CD14-positive monocyte (primary cell): ENCODE measurements at regions not wholly inside any gene's neighbourhood (a gene's known extent, or its start where the extent isn't known, plus 50 kb on each side); places are given as distances from the start of the nearest gene placed in this dataset.

Experiments
- DNase-seq, 3 donors: peaks; one replicate each; pipeline ENCODE4 v3.0.0-alpha.2; 2011 to 2022
- H2AFZ ChIP-seq: 2 replicates; pipeline ENCODE4 v1.6.0; 2012; ENCODE audit warnings: mild to moderate bottlenecking, low read depth, low read length, inconsistent platforms; ENCODE audit not compliant: insufficient read depth, poor library complexity, severe bottlenecking
- H3K27ac ChIP-seq, 2 donors: 1 replicate in 1 of 2; 2 replicates in 1 of 2; pipeline ENCODE4 v1.5.1; 2012 to 2013; ENCODE audit warnings: low read length in 2 of 2, control low read depth in 1 of 2, inconsistent platforms in 1 of 2, low read depth in 1 of 2, mild to moderate bottlenecking in 1 of 2
- H3K27me3 ChIP-seq, 2 donors: one replicate each; pipeline versions ENCODE4 v1.6.0 to v1.6.1; 2011 to 2013; ENCODE audit warnings: low read length in 2 of 2; ENCODE audit not compliant: control insufficient read depth in 2 of 2, insufficient read depth in 2 of 2
- H3K36me3 ChIP-seq, 2 donors: replicated peaks in 1 of 2; 1 replicate in 1 of 2; 2 replicates in 1 of 2; pipeline versions ENCODE4 v1.5.1 to v1.6.1; 2012 to 2013; ENCODE audit warnings: low read length in 2 of 2, control low read depth in 1 of 2, inconsistent platforms in 1 of 2, mild to moderate bottlenecking in 1 of 2; ENCODE audit not compliant: insufficient read depth in 2 of 2, control insufficient read depth in 1 of 2
- H3K4me1 ChIP-seq, 2 donors: 1 replicate in 1 of 2; 2 replicates in 1 of 2; pipeline versions ENCODE4 v1.5.1 to v1.6.1; 2012 to 2013; ENCODE audit warnings: low read length in 2 of 2, control low read depth in 1 of 2, inconsistent platforms in 1 of 2, mild to moderate bottlenecking in 1 of 2, moderate library complexity in 1 of 2; ENCODE audit not compliant: insufficient read depth in 2 of 2, control insufficient read depth in 1 of 2
- H3K4me2 ChIP-seq: replicated peaks from 2 replicates; pipeline ENCODE3; 2012; ENCODE audit warnings: low read length, moderate library complexity, mild to moderate bottlenecking; ENCODE audit not compliant: poor library complexity, severe bottlenecking; ENCODE audit errors: extremely low read depth
- H3K4me3 ChIP-seq, 3 experiments: fragments of 200-600 bp in 1 of 3; sonication (generic) in 1 of 3; replicated peaks in 1 of 3; 1 replicate in 2 of 3; 2 replicates in 1 of 3; pipeline ENCODE4 v1.5.1; 2011 to 2013; ENCODE audit warnings: low read length in 3 of 3, mild to moderate bottlenecking in 3 of 3, control low read depth in 2 of 3, low read depth in 2 of 3, inconsistent platforms in 1 of 3, moderate library complexity in 1 of 3
- H3K79me2 ChIP-seq: 2 replicates; pipeline ENCODE4 v1.6.0; 2012; ENCODE audit warnings: mild to moderate bottlenecking, control low read depth, inconsistent platforms, low read length, moderate library complexity; ENCODE audit not compliant: insufficient read depth
- H3K9ac ChIP-seq: 2 replicates; pipeline ENCODE4 v1.6.0; 2017; ENCODE audit warnings: low read length, mild to moderate bottlenecking; ENCODE audit not compliant: insufficient read depth, poor library complexity, severe bottlenecking
- H3K9me3 ChIP-seq, 2 donors: replicated peaks in 1 of 2; 1 replicate in 1 of 2; 2 replicates in 1 of 2; pipeline versions ENCODE4 v1.5.1 to v1.6.1; 2012 to 2013; ENCODE audit warnings: low read length in 2 of 2, control low read depth in 1 of 2; ENCODE audit not compliant: control insufficient read depth in 1 of 2, insufficient read depth in 1 of 2
- H4K20me1 ChIP-seq: 2 replicates; pipeline ENCODE4 v1.6.0; 2012; ENCODE audit warnings: mild to moderate bottlenecking, low read length, control low read depth, moderate library complexity; ENCODE audit not compliant: insufficient read depth
- H3K27ac Mint-ChIP-seq, 7 donors: one replicate each; pipeline ENCODE4 v1.8.0; 2020; ENCODE audit warnings: mild to moderate bottlenecking in 7 of 7, mixed read lengths in 7 of 7, moderate library complexity in 6 of 7, inconsistent platforms in 2 of 7
- H3K27me3 Mint-ChIP-seq, 3 donors: one replicate each; pipeline ENCODE4 v1.8.0; 2021 to 2022; ENCODE audit warnings: low read depth in 3 of 3, mild to moderate bottlenecking in 3 of 3, mixed read lengths in 3 of 3, moderate library complexity in 3 of 3, inconsistent platforms in 1 of 3
- H3K36me3 Mint-ChIP-seq, 2 donors: one replicate each; pipeline ENCODE4 v1.8.0; 2020; ENCODE audit warnings: mixed read lengths in 2 of 2, inconsistent platforms in 1 of 2, mild to moderate bottlenecking in 1 of 2
- H3K4me1 Mint-ChIP-seq: one replicate; pipeline ENCODE4 v1.8.0; 2020; ENCODE audit warnings: mild to moderate bottlenecking, mixed read lengths
- H3K4me3 Mint-ChIP-seq, 2 donors: one replicate each; pipeline ENCODE4 v1.8.0; 2020; ENCODE audit warnings: mild to moderate bottlenecking in 2 of 2, mixed read lengths in 2 of 2, moderate library complexity in 1 of 2
- H3K9me3 Mint-ChIP-seq, 7 donors: one replicate each; pipeline ENCODE4 v1.8.0; 2020 to 2022; ENCODE audit warnings: mixed read lengths in 7 of 7, mild to moderate bottlenecking in 6 of 7, moderate library complexity in 6 of 7, inconsistent platforms in 2 of 7
- CTCF ChIP-seq: fragments of 200-600 bp; IDR thresholded peaks from one replicate; pipeline ENCODE4 v1.8.0; 2022; ENCODE audit warnings: antibody characterized with exemption, mild to moderate bottlenecking
- WGBS: methylation state at CpG from one replicate; pipeline ENCODE4 v1.1.5; 2013; ENCODE audit warnings: missing lambda C conversion rate; ENCODE audit not compliant: insufficient coverage; 5-methylcytosine and 5-hydroxymethylcytosine counted together
- intact Hi-C, 2 donors: fragments of 100-400 bp; cut with micrococcal nuclease; formaldehyde crosslinking; loops; one replicate each; pipeline versions ENCODE4 v1.15.0 to v1.15.1; 2023

DNA sequence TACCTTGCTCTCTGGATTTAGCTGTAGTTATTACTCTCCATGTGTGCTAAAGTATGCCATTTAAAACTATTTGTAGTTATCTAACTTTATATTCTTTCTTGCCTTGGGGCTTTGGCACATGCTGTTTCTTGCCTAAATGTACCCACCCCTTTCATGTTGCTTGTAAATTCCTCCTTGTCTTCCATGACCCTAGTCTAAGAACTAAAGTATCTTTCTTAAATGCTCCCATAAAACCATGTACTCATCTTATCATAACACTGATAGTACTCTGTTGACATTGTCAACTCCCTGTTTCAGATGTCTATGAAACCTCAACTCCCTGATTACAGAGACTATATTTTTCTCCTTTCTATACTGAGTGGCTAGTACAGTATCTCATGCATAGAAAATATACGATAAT is 564.9 kb upstream of the IRAK1BP1 start:
- Histone ChIP-seq H3K9me3 (no peaks in the 10 kb centered on the region), H3K27me3 (no peaks in the 10 kb centered on the region), H3K36me3 (no peaks in the 10 kb centered on the region), H3K4me1 (no peaks in the 10 kb centered on the region), H3K79me2 (no peaks in the 10 kb centered on the region), H3K4me3 (no peak overlapping the region), H3K9ac (no peak overlapping the region), H3K27ac (no peak overlapping the region), H2AFZ (no peak overlapping the region), H4K20me1 (no peaks in the 10 kb centered on the region), H3K4me2 (no peak overlapping the region)
- Mint-ChIP-seq H3K4me1 (no peaks in the 10 kb centered on the region), H3K9me3 (peaks cover 0 to 2% (median 0%) of the 10 kb centered on the region in 7 donors), H3K36me3 (no peaks in the 10 kb centered on the region), H3K4me3 (no peak overlapping the region), H3K27me3 (no peaks in the 10 kb centered on the region), H3K27ac (no peak overlapping the region)
- TF ChIP-seq CTCF, result no peak
- intact Hi-C loops, result no loop called here
- DNase-seq, result no peak
- no CpG with 5 or more reads among the region's 1 CpG for WGBS

GRCh38 chr6:78308025-78308424 is 559.3 kb upstream of the IRAK1BP1 start:
- no peak overlapping the region for H3K27ac Mint-ChIP-seq
- no peak overlapping the region for H3K4me3 Mint-ChIP-seq
- TF ChIP-seq CTCF, result no peak
- DNase-seq, result no peak
- Histone ChIP-seq H3K9me3 (no peaks in the 10 kb centered on the region), H3K79me2 (no peaks in the 10 kb centered on the region), H3K4me1 (no peaks in the 10 kb centered on the region), H2AFZ (no peak overlapping the region), H4K20me1 (no peaks in the 10 kb centered on the region), H3K9ac (no peak overlapping the region), H3K27me3 (no peaks in the 10 kb centered on the region), H3K27ac (no peak overlapping the region), H3K36me3 (no peaks in the 10 kb centered on the region), H3K4me2 (no peak overlapping the region), H3K4me3 (no peak overlapping the region)
- H3K27me3 Mint-ChIP-seq, result no peaks in the 10 kb centered on the region
- no peaks in the 10 kb centered on the region for H3K36me3 Mint-ChIP-seq
- intact Hi-C loops, result no loop called here
- H3K9me3 Mint-ChIP-seq, result peaks cover 0 to 2% (median 0%) of the 10 kb centered on the region in 7 donors
- H3K4me1 Mint-ChIP-seq, result no peaks in the 10 kb centered on the region
